Lung (tissue), 11 donors: ENCODE measurements at regions not wholly inside any gene's neighbourhood (a gene's known extent, or its start where the extent isn't known, plus 50 kb on each side); places are given as distances from the start of the nearest gene placed in this dataset.

Experiments
- ATAC-seq: fragments of 200-7000 bp; cut with Tn5 transposase; one replicate; pipeline ENCODE4 v1.9.1; 2020; ENCODE audit warnings: moderate number of reproducible peaks; ENCODE audit not compliant: insufficient read depth, low FRiP score
- DNase-seq, 3 donors: peaks; one replicate each; pipeline ENCODE4 v3.0.0-alpha.2; 2013 to 2017
- H3K27ac ChIP-seq, 2 donors: one replicate each; pipeline ENCODE4 v1.5.1; 2013; ENCODE audit warnings: mild to moderate bottlenecking in 2 of 2, moderate library complexity in 2 of 2, control low read depth in 1 of 2, inconsistent platforms in 1 of 2, low read depth in 1 of 2, low read length in 1 of 2
- H3K27me3 ChIP-seq, 3 donors: one replicate each; pipeline ENCODE4 v1.5.1; 2013; ENCODE audit warnings: low read length in 2 of 3; ENCODE audit not compliant: control insufficient read depth in 3 of 3, insufficient read depth in 3 of 3
- H3K36me3 ChIP-seq, 4 donors: one replicate each; pipeline ENCODE4 v1.5.1; 2013; ENCODE audit warnings: low read length in 4 of 4, mild to moderate bottlenecking in 1 of 4, moderate library complexity in 1 of 4; ENCODE audit not compliant: control insufficient read depth in 4 of 4, insufficient read depth in 4 of 4
- H3K4me1 ChIP-seq, 5 donors: one replicate each; pipeline ENCODE4 v1.5.1; 2013; ENCODE audit warnings: low read length in 5 of 5, mild to moderate bottlenecking in 2 of 5, moderate library complexity in 1 of 5; ENCODE audit not compliant: control insufficient read depth in 5 of 5, insufficient read depth in 5 of 5
- H3K4me3 ChIP-seq: one replicate; pipeline ENCODE4 v1.5.1; 2013; ENCODE audit warnings: mild to moderate bottlenecking, control low read depth, moderate library complexity
- H3K9ac ChIP-seq, 2 donors: one replicate each; pipeline ENCODE4 v1.5.1; 2013; ENCODE audit warnings: low read length in 2 of 2, control low read depth in 1 of 2; ENCODE audit not compliant: insufficient read depth in 1 of 2
- H3K9me3 ChIP-seq, 4 donors: one replicate each; pipeline ENCODE4 v1.5.1; 2013; ENCODE audit warnings: low read length in 3 of 4, mild to moderate bottlenecking in 1 of 4, moderate library complexity in 1 of 4; ENCODE audit not compliant: control insufficient read depth in 4 of 4, insufficient read depth in 3 of 4
- WGBS, 2 donors: extraction: QIAGEN DNeasy Blood & Tissue Kit; methylation state at CpG; one replicate each; pipeline ENCODE4 v1.1.7; 2013; 5-methylcytosine and 5-hydroxymethylcytosine counted together
- TF ChIP-seq, protein P1 (sequence below): IDR thresholded peaks from 2 replicates; pipeline ENCODE4 v1.5.1; 2012; ENCODE audit warnings: mild to moderate bottlenecking; ENCODE audit errors: control extremely low read depth, extremely low read depth
- donor health status: control.
- donor health status: control.
- donor health status: Bipolar disorder and iron deficiency.
- donor health status: healthy.
- donor health status: DM: yes; HTN: yes; CAD: no.

- Histone ChIP-seq H3K36me3 (no peaks in the 10 kb centered on the region), H3K27me3 (no peaks in the 10 kb centered on the region), H3K9me3 (peaks cover 0 to 4% (median 0%) of the 10 kb centered on the region in 4 donors), H3K27ac (no peak overlapping the region), H3K4me1 (peaks cover 0 to 18% (median 0%) of the 10 kb centered on the region in 5 donors), H3K9ac (no peak overlapping the region), H3K4me3 (no peak overlapping the region)
- 76 to 78% methylated on average over 14 of the region's 14 CpGs for WGBS, 2 donors
- TF ChIP-seq, protein P1, sequence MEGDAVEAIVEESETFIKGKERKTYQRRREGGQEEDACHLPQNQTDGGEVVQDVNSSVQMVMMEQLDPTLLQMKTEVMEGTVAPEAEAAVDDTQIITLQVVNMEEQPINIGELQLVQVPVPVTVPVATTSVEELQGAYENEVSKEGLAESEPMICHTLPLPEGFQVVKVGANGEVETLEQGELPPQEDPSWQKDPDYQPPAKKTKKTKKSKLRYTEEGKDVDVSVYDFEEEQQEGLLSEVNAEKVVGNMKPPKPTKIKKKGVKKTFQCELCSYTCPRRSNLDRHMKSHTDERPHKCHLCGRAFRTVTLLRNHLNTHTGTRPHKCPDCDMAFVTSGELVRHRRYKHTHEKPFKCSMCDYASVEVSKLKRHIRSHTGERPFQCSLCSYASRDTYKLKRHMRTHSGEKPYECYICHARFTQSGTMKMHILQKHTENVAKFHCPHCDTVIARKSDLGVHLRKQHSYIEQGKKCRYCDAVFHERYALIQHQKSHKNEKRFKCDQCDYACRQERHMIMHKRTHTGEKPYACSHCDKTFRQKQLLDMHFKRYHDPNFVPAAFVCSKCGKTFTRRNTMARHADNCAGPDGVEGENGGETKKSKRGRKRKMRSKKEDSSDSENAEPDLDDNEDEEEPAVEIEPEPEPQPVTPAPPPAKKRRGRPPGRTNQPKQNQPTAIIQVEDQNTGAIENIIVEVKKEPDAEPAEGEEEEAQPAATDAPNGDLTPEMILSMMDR: no peak
- no peak for DNase-seq
- no peak for ATAC-seq
Measured at GRCh38 chr11:45472716-45473317, 186.7 kb upstream of the SYT13 start.

- DNase-seq: no peak
- Histone ChIP-seq H3K9me3 (peaks cover 0 to 2% (median 0%) of the 10 kb centered on the region in 4 donors), H3K4me1 (peaks cover 0 to 18% (median 0%) of the 10 kb centered on the region in 5 donors), H3K4me3 (no peak overlapping the region), H3K9ac (no peak overlapping the region), H3K27ac (no peak overlapping the region), H3K27me3 (no peaks in the 10 kb centered on the region), H3K36me3 (no peaks in the 10 kb centered on the region)
- WGBS, 2 donors: 88 to 90% methylated on average over 4 of the region's 4 CpGs
- TF ChIP-seq, protein P1: no peak
- no peak for ATAC-seq
Measured at GRCh38 chr11:45471266-45471665, 185.1 kb upstream of the SYT13 start.

- ATAC-seq (no peak), DNase-seq (peak in 1 of 3 donors; percentile 24)
- Histone ChIP-seq H3K36me3 (no peaks in the 10 kb centered on the region), H3K27me3 (no peaks in the 10 kb centered on the region), H3K4me1 (peaks cover 0 to 18% (median 0%) of the 10 kb centered on the region in 5 donors), H3K27ac (no peak overlapping the region), H3K4me3 (no peak overlapping the region), H3K9me3 (peaks cover 0 to 2% (median 0%) of the 10 kb centered on the region in 4 donors), H3K9ac (no peak overlapping the region)
- TF ChIP-seq, protein P1: no peak
- WGBS, 2 donors: 49 to 78% methylated on average over 3 of the region's 3 CpGs
Measured at GRCh38 chr11:45470794-45471167, 184.6 kb upstream of the SYT13 start.
